ENCODE measurements at regions not wholly inside any gene's neighbourhood (a gene's known extent, or its start where the extent isn't known, plus 50 kb on each side); places are given as distances from the start of the nearest gene placed in this dataset.

GRCh38 chr4:3683744-3684421 is 82.3 kb upstream of the ADRA2C start:
- Histone ChIP-seq H3K9me3 (ENCODE audit: low read length) (no peaks in the 10 kb centered on the region), H3K4me3 (ENCODE audit: low read length) (no peak overlapping the region), H3K9me2 (replicated peaks; ENCODE audit: insufficient read depth, low read length) (no peaks in the 10 kb centered on the region), H3K79me2 (ENCODE audit: low read length) (no peaks in the 10 kb centered on the region), H2AFZ (ENCODE audit: low read length) (no peak overlapping the region), H3K4me1 (ENCODE audit: low read length) (no peaks in the 10 kb centered on the region), H3K27me3 (ENCODE audit: low read length) (no peaks in the 10 kb centered on the region), H3K36me3 (ENCODE audit: insufficient read depth, low read length) (no peaks in the 10 kb centered on the region), H3K4me2 (ENCODE audit: low read depth, low read length, poor library complexity, severe bottlenecking) (no peak overlapping the region), H4K20me1 (ENCODE audit: insufficient read depth, low read depth, low read length) (0 out of 2 replicates have a peak, but pooled peaks cover 3% of the 10 kb centered on the region), H3K27ac (ENCODE audit: low read length) (no peak overlapping the region), H3K9ac (ENCODE audit: low read length) (no peak overlapping the region)
- DNase-seq, result no peak

- Histone ChIP-seq H3K4me2 (ENCODE audit: low read depth, low read length, poor library complexity, severe bottlenecking) (no peak overlapping the region), H3K9me3 (ENCODE audit: low read length) (no peaks in the 10 kb centered on the region), H3K4me3 (ENCODE audit: low read length) (no peak overlapping the region), H4K20me1 (ENCODE audit: insufficient read depth, low read depth, low read length) (0 out of 2 replicates have a peak, but pooled peaks cover 3% of the 10 kb centered on the region), H3K27me3 (ENCODE audit: low read length) (no peaks in the 10 kb centered on the region), H3K9me2 (replicated peaks; ENCODE audit: insufficient read depth, low read length) (no peaks in the 10 kb centered on the region), H3K27ac (ENCODE audit: low read length) (no peak overlapping the region), H3K4me1 (ENCODE audit: low read length) (no peaks in the 10 kb centered on the region), H3K9ac (ENCODE audit: low read length) (no peak overlapping the region), H3K36me3 (ENCODE audit: insufficient read depth, low read length) (no peaks in the 10 kb centered on the region), H2AFZ (ENCODE audit: low read length) (no peak overlapping the region), H3K79me2 (ENCODE audit: low read length) (no peaks in the 10 kb centered on the region)
- no peak for DNase-seq
These were observed 83.0 kb upstream of the ADRA2C start for GRCh38 chr4:3683077-3683743.

GRCh38 chr4:3682236-3683076 is 83.7 kb upstream of the ADRA2C start:
- Histone ChIP-seq H3K4me3 (ENCODE audit: low read length) (no peak overlapping the region), H3K4me2 (ENCODE audit: low read depth, low read length, poor library complexity, severe bottlenecking) (no peak overlapping the region), H2AFZ (ENCODE audit: low read length) (no peak overlapping the region), H3K27me3 (ENCODE audit: low read length) (no peaks in the 10 kb centered on the region), H3K9me3 (ENCODE audit: low read length) (no peaks in the 10 kb centered on the region), H4K20me1 (ENCODE audit: insufficient read depth, low read depth, low read length) (0 out of 2 replicates have a peak, but pooled peaks cover 3% of the 10 kb centered on the region), H3K36me3 (ENCODE audit: insufficient read depth, low read length) (no peaks in the 10 kb centered on the region), H3K9ac (ENCODE audit: low read length) (no peak overlapping the region), H3K4me1 (ENCODE audit: low read length) (no peaks in the 10 kb centered on the region), H3K9me2 (replicated peaks; ENCODE audit: insufficient read depth, low read length) (no peaks in the 10 kb centered on the region), H3K27ac (ENCODE audit: low read length) (no peak overlapping the region), H3K79me2 (ENCODE audit: low read length) (no peaks in the 10 kb centered on the region)
- DNase-seq, result no peak

- H3K4me2 ChIP-seq (ENCODE audit: low read depth, low read length, poor library complexity, severe bottlenecking), result no peak overlapping the region
- DNase-seq, result no peak
- no peaks in the 10 kb centered on the region for H3K36me3 ChIP-seq (ENCODE audit: insufficient read depth, low read length)
- no peaks in the 10 kb centered on the region for H3K4me1 ChIP-seq (ENCODE audit: low read length)
- H4K20me1 ChIP-seq (ENCODE audit: insufficient read depth, low read depth, low read length), result 0 out of 2 replicates have a peak, but pooled peaks cover 3% of the 10 kb centered on the region
- H3K27me3 ChIP-seq (ENCODE audit: low read length), result no peaks in the 10 kb centered on the region
- no peaks in the 10 kb centered on the region for H3K79me2 ChIP-seq (ENCODE audit: low read length)
- no peak overlapping the region for H2AFZ ChIP-seq (ENCODE audit: low read length)
- no peak overlapping the region for H3K9ac ChIP-seq (ENCODE audit: low read length)
- H3K27ac ChIP-seq (ENCODE audit: low read length), result no peak overlapping the region
- no peak overlapping the region for H3K4me3 ChIP-seq (ENCODE audit: low read length)
- H3K9me3 ChIP-seq (ENCODE audit: low read length), result no peaks in the 10 kb centered on the region
- H3K9me2 ChIP-seq (replicated peaks; ENCODE audit: insufficient read depth, low read length), result no peaks in the 10 kb centered on the region
These were observed 85.0 kb upstream of the ADRA2C start for GRCh38 chr4:3681191-3681590.

GRCh38 chr4:3680656-3681055 is 85.5 kb upstream of the ADRA2C start:
- no peak overlapping the region for H3K27ac ChIP-seq (ENCODE audit: low read length)
- no peaks in the 10 kb centered on the region for H3K9me2 ChIP-seq (replicated peaks; ENCODE audit: insufficient read depth, low read length)
- no peak overlapping the region for H3K9ac ChIP-seq (ENCODE audit: low read length)
- H3K4me1 ChIP-seq (ENCODE audit: low read length), result no peaks in the 10 kb centered on the region
- no peak overlapping the region for H3K4me2 ChIP-seq (ENCODE audit: low read depth, low read length, poor library complexity, severe bottlenecking)
- no peak overlapping the region for H2AFZ ChIP-seq (ENCODE audit: low read length)
- no peaks in the 10 kb centered on the region for H3K36me3 ChIP-seq (ENCODE audit: insufficient read depth, low read length)
- DNase-seq, result no peak
- H4K20me1 ChIP-seq (ENCODE audit: insufficient read depth, low read depth, low read length), result 0 out of 2 replicates have a peak, but pooled peaks cover 3% of the 10 kb centered on the region
- H3K79me2 ChIP-seq (ENCODE audit: low read length), result no peaks in the 10 kb centered on the region
- H3K9me3 ChIP-seq (ENCODE audit: low read length), result no peaks in the 10 kb centered on the region
- no peak overlapping the region for H3K4me3 ChIP-seq (ENCODE audit: low read length)
- H3K27me3 ChIP-seq (ENCODE audit: low read length), result no peaks in the 10 kb centered on the region

GRCh38 chr4:3679851-3680311 is 86.3 kb upstream of the ADRA2C start:
- no peak for DNase-seq

GRCh38 chr4:3679071-3679825 is 86.9 kb upstream of the ADRA2C start:
- Histone ChIP-seq H3K4me3 (ENCODE audit: low read length) (no peak overlapping the region), H2AFZ (ENCODE audit: low read length) (no peak overlapping the region), H4K20me1 (ENCODE audit: insufficient read depth, low read depth, low read length) (no peaks in the 10 kb centered on the region), H3K27ac (ENCODE audit: low read length) (no peak overlapping the region), H3K4me2 (ENCODE audit: low read depth, low read length, poor library complexity, severe bottlenecking) (no peak overlapping the region), H3K9me2 (replicated peaks; ENCODE audit: insufficient read depth, low read length) (no peaks in the 10 kb centered on the region), H3K36me3 (ENCODE audit: insufficient read depth, low read length) (no peaks in the 10 kb centered on the region), H3K79me2 (ENCODE audit: low read length) (no peaks in the 10 kb centered on the region), H3K9me3 (ENCODE audit: low read length) (no peaks in the 10 kb centered on the region), H3K27me3 (ENCODE audit: low read length) (no peaks in the 10 kb centered on the region), H3K4me1 (ENCODE audit: low read length) (no peaks in the 10 kb centered on the region), H3K9ac (ENCODE audit: low read length) (no peak overlapping the region)
- DNase-seq, result no peak

More at GRCh38 chr4:3679851-3680311, 86.3 kb upstream of the ADRA2C start:
- Histone ChIP-seq H3K27ac (ENCODE audit: low read length) (no peak overlapping the region), H3K79me2 (ENCODE audit: low read length) (no peaks in the 10 kb centered on the region), H3K4me1 (ENCODE audit: low read length) (no peaks in the 10 kb centered on the region), H4K20me1 (ENCODE audit: insufficient read depth, low read depth, low read length) (no peaks in the 10 kb centered on the region), H3K4me3 (ENCODE audit: low read length) (no peak overlapping the region), H3K9me2 (replicated peaks; ENCODE audit: insufficient read depth, low read length) (no peaks in the 10 kb centered on the region), H3K4me2 (ENCODE audit: low read depth, low read length, poor library complexity, severe bottlenecking) (no peak overlapping the region), H3K36me3 (ENCODE audit: insufficient read depth, low read length) (no peaks in the 10 kb centered on the region), H3K9ac (ENCODE audit: low read length) (no peak overlapping the region), H3K9me3 (ENCODE audit: low read length) (no peaks in the 10 kb centered on the region), H3K27me3 (ENCODE audit: low read length) (no peaks in the 10 kb centered on the region), H2AFZ (ENCODE audit: low read length) (no peak overlapping the region)

Data from Karpas-422 (cell line).